GM12878 (cell line): ENCODE measurements at regions not wholly inside any gene's neighbourhood (a gene's known extent, or its start where the extent isn't known, plus 50 kb on each side); places are given as distances from the start of the nearest gene placed in this dataset.

Experiments used
- BMI1 ChIP-seq: fragments of 450-650 bp; IDR thresholded peaks from 2 replicates; pipeline ENCODE4 v1.6.1; 2016; ENCODE audit warnings: mild to moderate bottlenecking, moderate library complexity, borderline replicate concordance
- IRF3 ChIP-seq: fragments of 450-650 bp; IDR thresholded peaks from 2 replicates; pipeline ENCODE4 v1.6.1; 2014; ENCODE audit warnings: mild to moderate bottlenecking
- MEF2B ChIP-seq: fragments of 450-650 bp; IDR thresholded peaks from 2 replicates; pipeline ENCODE4 v1.6.1; 2018; ENCODE audit warnings: mild to moderate bottlenecking, moderate library complexity; ENCODE audit not compliant: partially characterized antibody, poor library complexity, severe bottlenecking
- MLLT1 ChIP-seq: fragments of 450-650 bp; IDR thresholded peaks from 2 replicates; pipeline ENCODE4 v1.6.1; 2016; ENCODE audit warnings: mild to moderate bottlenecking
- POLR2A ChIP-seq: IDR thresholded peaks from 2 replicates; pipeline ENCODE4 v1.6.1; 2011; ENCODE audit warnings: low read depth, mild to moderate bottlenecking, low read length
- RFX5 ChIP-seq: IDR thresholded peaks from 2 replicates; pipeline ENCODE4 v1.6.1; 2011; ENCODE audit warnings: low read depth, low read length, improper control_type of control experiment
- ZNF687 ChIP-seq: fragments of 450-650 bp; IDR thresholded peaks from 2 replicates; pipeline ENCODE4 v1.6.1; 2017; ENCODE audit warnings: mild to moderate bottlenecking, moderate library complexity

- no peak for TF ChIP-seq MEF2B
- no peak for TF ChIP-seq IRF3
- no peak for TF ChIP-seq RFX5
- no peak for TF ChIP-seq BMI1
- no peak for TF ChIP-seq POLR2A
- TF ChIP-seq ZNF687 = no peak
- TF ChIP-seq MLLT1 = no peak
- TF ChIP-seq, all 136 proteins: peak for 0
These were observed 190.3 kb upstream of the SEL1L start (continued) for GRCh38 chr14:81723956-81724355.
